ENCODE measurements at regions not wholly inside any gene's neighbourhood (a gene's known extent, or its start where the extent isn't known, plus 50 kb on each side); places are given as distances from the start of the nearest gene placed in this dataset.

GRCh38 chr1:189084811-189085210, 1392.9 kb downstream of the BRINP3 start:
- no peak for TF ChIP-seq CTCF (IDR thresholded peaks at IDR 0.05; ENCODE audit: borderline replicate concordance, extremely low read depth, insufficient read depth)
- intact Hi-C loops (cut with DNase I): no loop called here
- H3K36me3 ChIP-seq (ENCODE audit: control insufficient read depth in 2 of 3, insufficient read depth in 3 of 3, low read length in 3 of 3): no peaks in the 10 kb centered on the region
- H3K4me1 ChIP-seq (ENCODE audit: control insufficient read depth in 2 of 3, insufficient read depth in 2 of 3, low read depth in 1 of 3, low read length in 3 of 3): no peaks in the 10 kb centered on the region
- DNase-seq (no peak), FAIRE-seq (no peak)
- no peak overlapping the region for H3K4me3 ChIP-seq (ENCODE audit: low read length in 3 of 3)
- no peak overlapping the region for H3K9ac ChIP-seq (ENCODE audit: low read length in 3 of 3)
- no peaks in the 10 kb centered on the region for H3K9me3 ChIP-seq (ENCODE audit: control insufficient read depth in 2 of 3, insufficient read depth in 1 of 3, low read length in 3 of 3)
- no peaks in the 10 kb centered on the region for H3K27me3 ChIP-seq (ENCODE audit: control insufficient read depth, insufficient read depth, low read length)
- H3K27ac ChIP-seq (ENCODE audit: low read depth in 2 of 2, low read length in 2 of 2): no peak overlapping the region

- no peaks in the 10 kb centered on the region for H3K9me3 ChIP-seq (ENCODE audit: control insufficient read depth in 2 of 3, insufficient read depth in 1 of 3, low read length in 3 of 3)
- no peak for TF ChIP-seq CTCF (IDR thresholded peaks at IDR 0.05; ENCODE audit: borderline replicate concordance, extremely low read depth, insufficient read depth)
- H3K36me3 ChIP-seq (ENCODE audit: control insufficient read depth in 2 of 3, insufficient read depth in 3 of 3, low read length in 3 of 3): no peaks in the 10 kb centered on the region
- no peak for FAIRE-seq
- H3K4me3 ChIP-seq (ENCODE audit: low read length in 3 of 3): no peak overlapping the region
- no peak for DNase-seq
- intact Hi-C loops (cut with DNase I): no loop called here
- H3K4me1 ChIP-seq (ENCODE audit: control insufficient read depth in 2 of 3, insufficient read depth in 2 of 3, low read depth in 1 of 3, low read length in 3 of 3): no peaks in the 10 kb centered on the region
- H3K27me3 ChIP-seq (ENCODE audit: control insufficient read depth, insufficient read depth, low read length): no peaks in the 10 kb centered on the region
- no peak overlapping the region for H3K9ac ChIP-seq (ENCODE audit: low read length in 3 of 3)
- no peak overlapping the region for H3K27ac ChIP-seq (ENCODE audit: low read depth in 2 of 2, low read length in 2 of 2)
Observed at GRCh38 chr1:189103956-189104355, 1373.7 kb downstream of the BRINP3 start.

- Histone ChIP-seq H3K9me3 (ENCODE audit: control insufficient read depth in 2 of 3, insufficient read depth in 1 of 3, low read length in 3 of 3) (no peaks in the 10 kb centered on the region), H3K9ac (ENCODE audit: low read length in 3 of 3) (no peak overlapping the region), H3K27ac (ENCODE audit: low read depth in 2 of 2, low read length in 2 of 2) (no peak overlapping the region), H3K36me3 (ENCODE audit: control insufficient read depth in 2 of 3, insufficient read depth in 3 of 3, low read length in 3 of 3) (no peaks in the 10 kb centered on the region), H3K4me1 (ENCODE audit: control insufficient read depth in 2 of 3, insufficient read depth in 2 of 3, low read depth in 1 of 3, low read length in 3 of 3) (no peaks in the 10 kb centered on the region), H3K27me3 (ENCODE audit: control insufficient read depth, insufficient read depth, low read length) (no peaks in the 10 kb centered on the region), H3K4me3 (ENCODE audit: low read length in 3 of 3) (no peak overlapping the region)
- FAIRE-seq (no peak), DNase-seq (no peak)
- intact Hi-C loops (cut with DNase I): no loop called here
- TF ChIP-seq CTCF (IDR thresholded peaks at IDR 0.05; ENCODE audit: borderline replicate concordance, extremely low read depth, insufficient read depth): no peak
Observed at GRCh38 chr1:189117072-189117770, 1360.4 kb downstream of the BRINP3 start.

- intact Hi-C loops (cut with DNase I): no loop called here
- no peaks in the 10 kb centered on the region for H3K36me3 ChIP-seq (ENCODE audit: control insufficient read depth in 2 of 3, insufficient read depth in 3 of 3, low read length in 3 of 3)
- H3K27me3 ChIP-seq (ENCODE audit: control insufficient read depth, insufficient read depth, low read length): no peaks in the 10 kb centered on the region
- H3K9me3 ChIP-seq (ENCODE audit: control insufficient read depth in 2 of 3, insufficient read depth in 1 of 3, low read length in 3 of 3): no peaks in the 10 kb centered on the region
- DNase-seq (no peak), FAIRE-seq (no peak)
- H3K4me1 ChIP-seq (ENCODE audit: control insufficient read depth in 2 of 3, insufficient read depth in 2 of 3, low read depth in 1 of 3, low read length in 3 of 3): no peaks in the 10 kb centered on the region
- H3K9ac ChIP-seq (ENCODE audit: low read length in 3 of 3): no peak overlapping the region
- no peak overlapping the region for H3K4me3 ChIP-seq (ENCODE audit: low read length in 3 of 3)
- no peak for TF ChIP-seq CTCF (IDR thresholded peaks at IDR 0.05; ENCODE audit: borderline replicate concordance, extremely low read depth, insufficient read depth)
- no peak overlapping the region for H3K27ac ChIP-seq (ENCODE audit: low read depth in 2 of 2, low read length in 2 of 2)
Observed at GRCh38 chr1:189121941-189122340, 1355.7 kb downstream of the BRINP3 start.
